H9 (cell line): ENCODE measurements at regions not wholly inside any gene's neighbourhood (a gene's known extent, or its start where the extent isn't known, plus 50 kb on each side); places are given as distances from the start of the nearest gene placed in this dataset.

Experiments
- DNase-seq: peaks from one replicate; pipeline ENCODE4 v3.0.0-alpha.2; 2017
- H2AFZ ChIP-seq: one replicate; pipeline ENCODE4 v1.6.1; 2013; ENCODE audit warnings: mild to moderate bottlenecking, low read length, control low read depth, moderate library complexity
- H2AK5ac ChIP-seq: 2 replicates; pipeline ENCODE4 v1.6.1; 2013; ENCODE audit warnings: low read length, control low read depth, mixed read lengths; ENCODE audit not compliant: insufficient read length
- H2BK120ac ChIP-seq: one replicate; pipeline ENCODE4 v1.6.1; 2013; ENCODE audit warnings: low read depth, mild to moderate bottlenecking, low read length, control low read depth, inconsistent platforms; ENCODE audit not compliant: poor library complexity, severe bottlenecking
- H2BK12ac ChIP-seq: 2 replicates; pipeline ENCODE4 v1.6.1; 2013; ENCODE audit warnings: low read length, control low read depth, mixed read lengths, low read depth; ENCODE audit not compliant: insufficient read length
- H2BK15ac ChIP-seq: 2 replicates; pipeline ENCODE4 v1.6.1; 2013; ENCODE audit warnings: low read depth, low read length, control low read depth
- H2BK20ac ChIP-seq: one replicate; pipeline ENCODE4 v1.6.1; 2013; ENCODE audit warnings: low read depth, mild to moderate bottlenecking, low read length, control low read depth, inconsistent platforms; ENCODE audit not compliant: poor library complexity, severe bottlenecking
- H2BK5ac ChIP-seq: 2 replicates; pipeline ENCODE4 v1.6.1; 2013; ENCODE audit warnings: low read length, control low read depth, mixed read lengths; ENCODE audit not compliant: insufficient read length
- H3K14ac ChIP-seq: 2 replicates; pipeline ENCODE4 v1.6.1; 2013; ENCODE audit warnings: low read length, control low read depth; ENCODE audit not compliant: insufficient read depth
- H3K18ac ChIP-seq: 2 replicates; pipeline ENCODE4 v1.6.1; 2013; ENCODE audit warnings: low read depth, mild to moderate bottlenecking, mixed read lengths, low read length, control low read depth; ENCODE audit not compliant: insufficient read length
- H3K23ac ChIP-seq: 2 replicates; pipeline ENCODE4 v1.6.1; 2013; ENCODE audit warnings: low read length, control low read depth, mixed read lengths, low read depth; ENCODE audit not compliant: insufficient read length
- H3K23me2 ChIP-seq: 2 replicates; pipeline ENCODE4 v1.6.1; 2013; ENCODE audit warnings: low read depth, mild to moderate bottlenecking, mixed read lengths, low read length, control low read depth; ENCODE audit not compliant: insufficient read length, poor library complexity, severe bottlenecking
- H3K27ac ChIP-seq: 2 replicates; pipeline ENCODE4 v1.5.1; 2013; ENCODE audit warnings: low read length, control low read depth, mixed read lengths, low read depth; ENCODE audit not compliant: insufficient read length
- H3K27me3 ChIP-seq: 2 replicates; pipeline ENCODE4 v1.6.1; 2013; ENCODE audit warnings: low read length, control low read depth, inconsistent platforms; ENCODE audit not compliant: insufficient read depth
- H3K4ac ChIP-seq: 2 replicates; pipeline ENCODE4 v1.6.1; 2013; ENCODE audit warnings: low read depth, mild to moderate bottlenecking, control low read depth, inconsistent platforms, low read length, moderate library complexity
- H3K4me1 ChIP-seq: 2 replicates; pipeline ENCODE4 v1.6.1; 2013; ENCODE audit warnings: low read length, control low read depth, inconsistent platforms; ENCODE audit not compliant: insufficient read depth
- H3K4me2 ChIP-seq: 2 replicates; pipeline ENCODE4 v1.6.1; 2013; ENCODE audit warnings: low read length, control low read depth, mixed read lengths; ENCODE audit not compliant: insufficient read length, insufficient read depth
- H3K56ac ChIP-seq: 2 replicates; pipeline ENCODE4 v1.6.1; 2013; ENCODE audit warnings: low read depth, mild to moderate bottlenecking, mixed read lengths, low read length, control low read depth; ENCODE audit not compliant: insufficient read length
- H3K79me1 ChIP-seq: 2 replicates; pipeline ENCODE4 v1.6.1; 2013; ENCODE audit warnings: low read depth, mild to moderate bottlenecking, moderate library complexity, low read length, control low read depth, inconsistent platforms; ENCODE audit not compliant: insufficient read depth, poor library complexity, severe bottlenecking
- H3K79me2 ChIP-seq: 2 replicates; pipeline ENCODE4 v1.6.1; 2013; ENCODE audit warnings: low read length, control low read depth, inconsistent platforms; ENCODE audit not compliant: insufficient read depth
- H3K9ac ChIP-seq: 2 replicates; pipeline ENCODE4 v1.6.1; 2013; ENCODE audit warnings: low read length, control low read depth, mixed read lengths; ENCODE audit not compliant: insufficient read length; ENCODE audit errors: extremely low read depth
- H3K9me3 ChIP-seq: one replicate; pipeline ENCODE4 v1.6.1; 2013; ENCODE audit warnings: low read depth, low read length, inconsistent platforms; ENCODE audit not compliant: control insufficient read depth
- H3T11ph ChIP-seq: one replicate; pipeline ENCODE4 v1.6.1; 2013; ENCODE audit warnings: mild to moderate bottlenecking, low read length, control low read depth, inconsistent platforms
- H4K20me1 ChIP-seq: one replicate; pipeline ENCODE4 v1.6.1; 2013; ENCODE audit not compliant: control insufficient read depth, insufficient read length, insufficient read depth
- H4K5ac ChIP-seq: 2 replicates; pipeline ENCODE4 v1.6.1; 2013; ENCODE audit warnings: low read depth, mild to moderate bottlenecking, mixed read lengths, low read length, control low read depth; ENCODE audit not compliant: insufficient read length
- H4K8ac ChIP-seq: replicated peaks from 2 replicates; pipeline ENCODE4 v1.6.1; 2013; ENCODE audit warnings: low read length, control low read depth, mixed read lengths, low read depth; ENCODE audit not compliant: insufficient read length
- H4K91ac ChIP-seq: 2 replicates; pipeline ENCODE4 v1.6.1; 2013; ENCODE audit warnings: low read depth, mild to moderate bottlenecking, moderate library complexity, mixed read lengths, low read length, control low read depth; ENCODE audit not compliant: insufficient read length
- H3K27ac Mint-ChIP-seq, 3 experiments: 2 replicates in 2 of 3; 3 replicates in 1 of 3; pipeline ENCODE4 v1.8.0; 2020 to 2021; ENCODE audit warnings: mixed read lengths in 3 of 3, mild to moderate bottlenecking in 1 of 3, moderate library complexity in 1 of 3
- H3K27me3 Mint-ChIP-seq: 2 replicates; pipeline ENCODE4 v1.8.0; 2021; ENCODE audit warnings: low read depth, mild to moderate bottlenecking, moderate library complexity, mixed read lengths
- H3K36me3 Mint-ChIP-seq, 3 experiments: 2 replicates in 2 of 3; 3 replicates in 1 of 3; pipeline ENCODE4 v1.8.0; 2020 to 2021; ENCODE audit warnings: low read depth in 3 of 3, mixed read lengths in 3 of 3; ENCODE audit not compliant: insufficient read depth in 1 of 3
- H3K4me1 Mint-ChIP-seq, 2 experiments: 2 replicates each; pipeline ENCODE4 v1.8.0; 2020; ENCODE audit warnings: mixed read lengths in 2 of 2
- H3K4me3 Mint-ChIP-seq, 2 experiments: 2 replicates in 1 of 2; 3 replicates in 1 of 2; pipeline ENCODE4 v1.8.0; 2020 to 2021; ENCODE audit warnings: mild to moderate bottlenecking in 2 of 2, mixed read lengths in 2 of 2, moderate library complexity in 1 of 2
- H3K9me3 Mint-ChIP-seq, 2 experiments: 2 replicates in 1 of 2; 3 replicates in 1 of 2; pipeline ENCODE4 v1.8.0; 2020; ENCODE audit warnings: mild to moderate bottlenecking in 2 of 2, mixed read lengths in 2 of 2, moderate library complexity in 1 of 2
- CTCF ChIP-seq: fragments of 200-600 bp; sonication (generic); conservative IDR thresholded peaks from 3 replicates; pipeline ENCODE4 v1.8.0; 2021; ENCODE audit warnings: antibody characterized with exemption, mild to moderate bottlenecking
- whole genome bisulfite sequencing: extraction: QIAGEN DNeasy Blood & Tissue Kit; methylation state at CpG from one replicate; pipeline ENCODE4 v1.1.7; 2013; ENCODE audit warnings: missing lambda C conversion rate, low lambda C conversion rate, mixed read lengths; ENCODE audit not compliant: insufficient read length; ENCODE audit errors: extremely low coverage; 5-methylcytosine and 5-hydroxymethylcytosine counted together

GRCh38 chr2:76316691-76317090 is 606.0 kb upstream of the GCFC2 start:
- H4K91ac ChIP-seq = no peak overlapping the region
- no peak overlapping the region for H3K56ac ChIP-seq
- no peak overlapping the region for H2BK15ac ChIP-seq
- H4K5ac ChIP-seq = no peak overlapping the region
- H2AFZ ChIP-seq = no peak overlapping the region
- no peak overlapping the region for H2BK20ac ChIP-seq
- no peak overlapping the region for H3K4me2 ChIP-seq
- no peak overlapping the region for H3K27ac Mint-ChIP-seq
- no peaks in the 10 kb centered on the region for H3K9me3 ChIP-seq
- DNase-seq = no peak
- no peak overlapping the region for H3K14ac ChIP-seq
- H3K18ac ChIP-seq = peak overlapping the region; percentile 25
- H3K4me1 ChIP-seq = no peaks in the 10 kb centered on the region
- no peaks in the 10 kb centered on the region for H3K36me3 Mint-ChIP-seq
- no peaks in the 10 kb centered on the region for H3K27me3 ChIP-seq
- H3K27me3 Mint-ChIP-seq = no peaks in the 10 kb centered on the region
- H3K4ac ChIP-seq = no peak overlapping the region
- no peak overlapping the region for H2AK5ac ChIP-seq
- H4K8ac ChIP-seq = no peak overlapping the region
- H3K4me3 Mint-ChIP-seq = no peak overlapping the region
- H3K27ac ChIP-seq = no peak overlapping the region
- no peak overlapping the region for H3K9ac ChIP-seq
- H2BK12ac ChIP-seq = no peak overlapping the region
- H3K9me3 Mint-ChIP-seq = no peaks in the 10 kb centered on the region; a peak in 1 of 5 replicates
- H3T11ph ChIP-seq = no peak overlapping the region
- no peak overlapping the region for H2BK5ac ChIP-seq
- H3K79me1 ChIP-seq = no peaks in the 10 kb centered on the region
- H3K4me1 Mint-ChIP-seq = peaks cover 0 to 2% of the 10 kb centered on the region in 2 experiments; a peak in 2 of 4 replicates
- TF ChIP-seq CTCF = no peak
- H3K23me2 ChIP-seq = no peaks in the 10 kb centered on the region
- H3K79me2 ChIP-seq = no peaks in the 10 kb centered on the region
- no CpG with 5 or more reads among the region's 6 CpGs for WGBS
- H3K23ac ChIP-seq = no peak overlapping the region
- no peaks in the 10 kb centered on the region for H4K20me1 ChIP-seq
- H2BK120ac ChIP-seq = no peak overlapping the region
